Ramos (cell line): ENCODE measurements at regions not wholly inside any gene's neighbourhood (a gene's known extent, or its start where the extent isn't known, plus 50 kb on each side); places are given as distances from the start of the nearest gene placed in this dataset.

Experiments used
- in situ Hi-C: fragments of 300-500 bp; cut with MboI; formaldehyde crosslinking; loops from one replicate; pipeline ENCODE4 v1.14.3; 2022; ENCODE audit warnings: low sequenced_read_pairs; ENCODE audit not compliant: unreplicated experiment

DNA sequence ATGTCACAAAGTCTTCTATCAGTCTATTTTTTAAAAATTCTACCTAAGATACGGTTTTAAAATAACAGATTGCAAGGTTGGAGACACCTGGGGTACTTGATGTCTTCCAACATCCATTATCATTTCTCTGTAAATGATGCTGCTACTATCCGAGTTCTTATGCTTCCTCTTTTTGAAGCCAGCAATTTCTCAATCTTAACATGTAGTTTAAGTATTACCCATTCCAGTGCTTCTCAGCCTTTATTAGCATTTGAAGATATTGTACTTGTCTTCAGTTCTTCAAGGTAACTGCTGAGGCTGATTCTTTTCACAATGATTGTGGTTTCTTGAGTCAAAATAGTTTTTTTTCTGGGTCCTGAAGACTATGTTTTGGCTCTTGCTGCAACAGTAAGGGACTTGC, 96.4 kb upstream of the SELENOP start:
- in situ Hi-C loops = loop anchor here (10.0 kb wide), 1 partner anchor 137 kb away; the partner anchor contains the start of gene ANXA2R

GRCh38 chr5:42905827-42906226, 94.1 kb upstream of the SELENOP start:
- in situ Hi-C loops = loop anchor here (10.0 kb wide), 1 partner anchor 139 kb away; the partner anchor contains the start of gene ANXA2R

- in situ Hi-C loops = loop anchor here (10.0 kb wide), 1 partner anchor 144 kb away; the partner anchor contains the start of gene ANXA2R
These were observed 89.0 kb upstream of the SELENOP start for GRCh38 chr5:42900734-42901133.

DNA sequence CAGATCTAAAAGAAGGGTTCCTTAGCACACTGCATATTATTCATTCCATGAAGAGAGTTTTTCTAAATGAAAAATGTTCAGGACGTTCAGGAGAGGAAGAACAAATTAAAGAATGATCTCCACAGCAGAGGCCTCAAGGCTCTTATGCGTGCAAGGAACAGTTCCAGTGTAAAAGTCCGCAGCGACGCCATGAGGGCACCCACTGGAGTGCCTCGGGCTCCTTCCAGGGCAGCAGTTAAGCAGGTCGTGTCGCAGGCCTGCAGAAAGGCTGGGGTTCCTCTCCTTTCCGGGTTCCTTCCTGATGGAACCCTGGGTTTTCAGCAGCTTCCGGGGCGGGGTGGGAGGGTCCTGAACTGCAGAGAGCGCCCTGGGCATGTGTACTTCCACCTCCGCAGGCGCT, 87.1 kb upstream of the SELENOP start:
- in situ Hi-C loops = no loop called here

DNA sequence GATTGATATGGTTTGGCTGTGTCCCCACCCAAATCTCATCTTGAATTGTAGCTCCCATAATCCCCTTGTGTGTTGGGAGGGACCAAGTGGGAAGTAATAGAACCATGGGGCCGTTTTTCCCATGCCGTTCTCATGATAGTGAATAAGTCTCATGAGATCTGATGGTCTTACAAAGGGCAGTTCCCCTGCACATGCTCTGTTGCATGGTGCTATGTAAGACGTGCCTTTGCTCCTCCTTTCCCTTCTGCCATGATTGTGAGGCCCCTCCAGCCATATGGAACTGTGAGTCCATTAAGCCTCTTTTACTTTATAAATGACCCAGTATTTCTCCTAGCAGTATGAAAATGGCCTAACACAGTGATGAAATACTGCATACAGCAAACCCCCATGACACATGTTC, 84.8 kb upstream of the SELENOP start:
- in situ Hi-C loops = no loop called here

GRCh38 chr5:42894057-42894456, 82.4 kb upstream of the SELENOP start:
- in situ Hi-C loops = no loop called here

- in situ Hi-C loops = no loop called here
These were observed 77.7 kb upstream of the SELENOP start for GRCh38 chr5:42889311-42889933.

DNA sequence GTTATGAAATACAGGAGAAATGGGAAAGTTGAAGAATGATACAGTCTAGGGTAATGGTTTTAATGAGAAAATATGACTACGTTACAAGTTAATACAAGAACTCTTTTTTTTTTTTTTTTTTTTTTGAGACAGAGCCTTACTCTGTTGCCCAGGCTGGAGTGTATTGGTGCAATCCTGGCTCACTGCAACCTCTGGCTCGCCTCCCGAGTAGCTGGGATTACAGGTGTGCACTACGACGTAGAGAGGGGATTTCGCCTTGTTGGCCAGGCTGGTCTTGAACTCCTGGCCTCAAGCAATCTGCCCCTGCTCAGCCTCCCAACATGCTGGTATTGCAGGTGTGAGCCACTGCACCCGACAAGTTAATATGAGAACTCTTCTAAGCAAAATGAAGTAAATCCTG, 77.1 kb upstream of the SELENOP start:
- in situ Hi-C loops = no loop called here

DNA sequence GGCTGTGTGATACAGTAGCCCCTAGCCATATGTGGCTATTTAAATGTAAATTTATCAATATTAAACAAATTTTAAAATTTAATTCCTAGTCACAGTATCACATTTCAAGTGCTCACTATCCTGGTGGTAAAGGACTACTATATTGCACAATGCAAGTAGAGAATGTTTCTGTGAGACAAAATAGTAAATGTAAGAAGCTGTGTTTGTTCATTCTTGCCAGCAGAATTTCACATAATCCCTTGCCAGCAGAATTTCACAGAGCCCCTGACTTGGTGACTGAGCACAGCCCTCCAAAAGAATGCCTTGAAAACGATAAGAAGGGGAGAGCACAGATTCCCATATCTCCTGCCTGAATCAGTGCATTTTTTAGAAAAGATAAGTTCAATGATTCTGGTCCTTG, 75.9 kb upstream of the SELENOP start:
- in situ Hi-C loops = no loop called here

DNA sequence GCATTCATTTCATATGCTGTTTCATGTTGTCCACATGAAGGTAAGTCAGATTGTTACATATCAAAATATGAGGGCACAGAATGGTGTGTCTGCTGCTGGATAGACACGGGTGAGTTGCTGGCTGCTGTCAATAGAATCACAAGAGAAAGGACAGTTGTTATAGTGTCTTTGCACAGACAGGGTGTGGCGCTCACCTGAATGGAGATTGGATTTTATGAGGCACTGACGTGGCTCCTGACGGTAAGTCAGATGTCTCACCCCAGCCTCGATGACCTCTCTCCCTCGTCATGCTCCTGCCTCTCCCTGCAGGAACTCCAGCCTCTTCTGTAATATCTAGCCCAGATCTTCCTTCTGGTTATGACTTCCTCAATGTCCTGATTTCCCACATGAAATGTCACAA, 75.4 kb upstream of the SELENOP start:
- in situ Hi-C loops = no loop called here

- in situ Hi-C loops = no loop called here
These were observed 74.9 kb upstream of the SELENOP start for GRCh38 chr5:42886635-42887034.

- in situ Hi-C loops = no loop called here
These were observed 72.6 kb upstream of the SELENOP start for GRCh38 chr5:42884326-42884725.

GRCh38 chr5:42881416-42882117, 69.9 kb upstream of the SELENOP start:
- in situ Hi-C loops = no loop called here

- in situ Hi-C loops = no loop called here
These were observed 68.9 kb upstream of the SELENOP start for GRCh38 chr5:42880496-42881150.

DNA sequence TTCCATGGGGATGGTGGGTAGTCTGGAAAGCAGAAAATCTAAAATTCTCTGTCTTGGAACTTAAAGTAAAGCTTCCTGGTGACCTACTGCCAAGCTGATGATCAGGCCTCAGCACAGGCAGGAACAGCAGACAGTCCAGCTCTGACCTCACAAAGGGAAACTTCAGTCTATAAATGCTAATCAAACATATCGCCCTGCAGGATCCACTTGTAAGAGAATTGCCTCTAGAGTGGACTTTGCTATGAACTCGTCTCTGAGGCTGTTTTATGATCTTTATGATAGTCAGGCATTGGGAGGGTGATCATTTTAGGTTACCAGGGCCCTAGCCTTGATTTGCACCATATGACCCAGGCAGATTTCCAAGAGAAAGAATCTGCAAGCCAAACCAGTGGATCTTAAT, 67.6 kb upstream of the SELENOP start:
- in situ Hi-C loops = no loop called here

GRCh38 chr5:42878550-42878949, 66.9 kb upstream of the SELENOP start:
- in situ Hi-C loops = no loop called here

- in situ Hi-C loops = no loop called here
These were observed 66.3 kb upstream of the SELENOP start for GRCh38 chr5:42878041-42878440.

DNA sequence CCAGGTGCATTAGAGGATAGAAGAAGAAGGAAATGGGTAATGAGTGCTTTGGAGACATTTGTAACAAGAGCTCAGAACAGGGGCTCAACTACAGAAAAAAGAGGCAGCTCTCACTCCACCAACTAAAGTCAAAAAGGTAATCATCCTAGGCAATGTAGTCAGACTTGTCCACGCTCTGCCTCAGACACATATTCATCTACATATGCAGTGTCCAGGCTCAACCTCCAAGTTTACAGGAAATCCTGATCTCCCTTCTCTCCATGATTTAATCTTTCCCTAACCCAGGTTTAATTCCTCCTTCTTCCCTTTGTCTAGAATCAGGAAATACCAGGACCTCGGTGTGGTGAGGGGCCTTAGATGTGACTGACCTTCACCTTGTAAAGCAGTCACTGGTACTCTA, 65.7 kb upstream of the SELENOP start:
- in situ Hi-C loops = no loop called here

- in situ Hi-C loops = no loop called here
These were observed 64.7 kb upstream of the SELENOP start for GRCh38 chr5:42876375-42876844.

- in situ Hi-C loops = no loop called here
These were observed 64.2 kb upstream of the SELENOP start for GRCh38 chr5:42875785-42876374.

- in situ Hi-C loops = no loop called here
These were observed 63.5 kb upstream of the SELENOP start for GRCh38 chr5:42875211-42875610.
